ENCODE measurements at regions not wholly inside any gene's neighbourhood (a gene's known extent, or its start where the extent isn't known, plus 50 kb on each side); places are given as distances from the start of the nearest gene placed in this dataset.

- TF ChIP-seq, protein P1, sequence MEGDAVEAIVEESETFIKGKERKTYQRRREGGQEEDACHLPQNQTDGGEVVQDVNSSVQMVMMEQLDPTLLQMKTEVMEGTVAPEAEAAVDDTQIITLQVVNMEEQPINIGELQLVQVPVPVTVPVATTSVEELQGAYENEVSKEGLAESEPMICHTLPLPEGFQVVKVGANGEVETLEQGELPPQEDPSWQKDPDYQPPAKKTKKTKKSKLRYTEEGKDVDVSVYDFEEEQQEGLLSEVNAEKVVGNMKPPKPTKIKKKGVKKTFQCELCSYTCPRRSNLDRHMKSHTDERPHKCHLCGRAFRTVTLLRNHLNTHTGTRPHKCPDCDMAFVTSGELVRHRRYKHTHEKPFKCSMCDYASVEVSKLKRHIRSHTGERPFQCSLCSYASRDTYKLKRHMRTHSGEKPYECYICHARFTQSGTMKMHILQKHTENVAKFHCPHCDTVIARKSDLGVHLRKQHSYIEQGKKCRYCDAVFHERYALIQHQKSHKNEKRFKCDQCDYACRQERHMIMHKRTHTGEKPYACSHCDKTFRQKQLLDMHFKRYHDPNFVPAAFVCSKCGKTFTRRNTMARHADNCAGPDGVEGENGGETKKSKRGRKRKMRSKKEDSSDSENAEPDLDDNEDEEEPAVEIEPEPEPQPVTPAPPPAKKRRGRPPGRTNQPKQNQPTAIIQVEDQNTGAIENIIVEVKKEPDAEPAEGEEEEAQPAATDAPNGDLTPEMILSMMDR (IDR thresholded peaks at IDR 0.05), result no peak
- TF ChIP-seq POLR2A (IDR thresholded peaks at IDR 0.05), result no peak
Measured at GRCh38 chr3:148093753-148094152, 604.0 kb upstream of the AGTR1 start.
